ENCODE measurements at regions not wholly inside any gene's neighbourhood (a gene's known extent, or its start where the extent isn't known, plus 50 kb on each side); places are given as distances from the start of the nearest gene placed in this dataset.

GRCh38 chr5:168165977-168166376 is 125.5 kb upstream of the WWC1 start (continued):
- TF ChIP-seq ZSCAN18 (CRISPR knock-in tag; IDR thresholded peaks at IDR 0.05) (no peak), ZBTB43 (CRISPR knock-in tag; IDR thresholded peaks at IDR 0.05) (no peak), ZNF532 (CRISPR knock-in tag; IDR thresholded peaks at IDR 0.05; ENCODE audit: borderline replicate concordance) (no peak), HMGA2 (CRISPR knock-in tag; IDR thresholded peaks at IDR 0.05) (no peak), CTCF (IDR thresholded peaks at IDR 0.05) (no peak), E2F1 (CRISPR knock-in tag; IDR thresholded peaks at IDR 0.05) (no peak), PRRX2 (CRISPR knock-in tag; IDR thresholded peaks at IDR 0.05) (no peak), USF1 (CRISPR knock-in tag; IDR thresholded peaks at IDR 0.05) (no peak), ZNF671 (CRISPR knock-in tag; IDR thresholded peaks at IDR 0.05) (no peak), AR (CRISPR knock-in tag; IDR thresholded peaks at IDR 0.05) (no peak), FOXP1 (CRISPR knock-in tag; IDR thresholded peaks at IDR 0.05; ENCODE audit: borderline replicate concordance) (no peak), ERG (CRISPR knock-in tag; IDR thresholded peaks at IDR 0.05) (no peak), ETV6 (CRISPR knock-in tag; IDR thresholded peaks at IDR 0.05) (no peak), NFYB (CRISPR knock-in tag; conservative IDR thresholded peaks at IDR 0.05; ENCODE audit: low read depth) (no peak), E2F5 (CRISPR knock-in tag; IDR thresholded peaks at IDR 0.05) (no peak)
